Glomerular endothelial cell (primary cell): ENCODE measurements at regions not wholly inside any gene's neighbourhood (a gene's known extent, or its start where the extent isn't known, plus 50 kb on each side); places are given as distances from the start of the nearest gene placed in this dataset.

ENCODE experiments used
- DNase-seq: peaks from one replicate; pipeline ENCODE4 v3.0.0-alpha.2; 2011; ENCODE audit warnings: low read depth, low spot score; ENCODE audit errors: extremely low read depth

- peak; percentile 60 for DNase-seq
Observed at GRCh38 chr14:51442513-51443175, 202.6 kb downstream of the TMX1 start.

DNA sequence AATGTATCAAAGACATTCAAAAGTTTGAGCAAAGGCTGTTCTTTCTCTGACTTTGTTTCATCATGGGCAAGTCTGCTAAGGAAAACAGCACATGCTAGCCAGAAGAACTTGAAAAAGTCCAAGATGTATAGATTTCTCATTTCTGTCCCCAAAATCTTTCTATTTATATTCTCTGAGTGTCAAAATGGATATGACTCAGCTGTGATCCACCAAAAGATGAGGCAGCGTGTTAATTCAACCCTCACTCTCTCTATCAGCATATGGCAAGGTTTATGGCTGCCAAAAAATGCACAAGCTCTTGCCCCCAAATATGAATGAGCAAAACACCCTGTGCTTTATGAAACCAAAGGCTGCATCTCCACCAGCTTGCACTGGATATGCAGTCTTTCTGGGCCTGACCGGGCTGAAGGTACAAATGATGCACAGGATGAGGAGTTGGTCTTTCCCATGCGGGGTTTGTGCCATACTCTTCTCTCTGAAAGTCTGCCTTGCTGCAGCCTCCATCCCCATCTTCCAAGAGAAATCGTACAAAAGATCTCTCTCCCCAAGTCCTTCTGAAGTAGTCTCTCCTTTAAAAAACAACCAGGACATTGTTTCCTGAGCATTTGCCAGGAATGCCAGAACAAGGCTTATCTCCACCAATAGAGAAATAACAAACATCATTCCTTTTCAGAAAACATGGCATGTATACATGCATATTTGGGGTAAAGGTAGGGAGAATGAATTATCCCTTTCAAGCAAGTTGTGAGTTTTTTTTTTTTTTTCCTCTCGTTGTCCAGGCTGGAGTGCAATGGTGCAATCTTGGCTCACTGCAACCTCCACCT, 203.4 kb downstream of the TMX1 start:
- no peak for DNase-seq

GRCh38 chr14:51444353-51445000, 204.4 kb downstream of the TMX1 start:
- no peak for DNase-seq

- no peak for DNase-seq
Observed at GRCh38 chr14:51445001-51445390, 204.9 kb downstream of the TMX1 start.

DNA sequence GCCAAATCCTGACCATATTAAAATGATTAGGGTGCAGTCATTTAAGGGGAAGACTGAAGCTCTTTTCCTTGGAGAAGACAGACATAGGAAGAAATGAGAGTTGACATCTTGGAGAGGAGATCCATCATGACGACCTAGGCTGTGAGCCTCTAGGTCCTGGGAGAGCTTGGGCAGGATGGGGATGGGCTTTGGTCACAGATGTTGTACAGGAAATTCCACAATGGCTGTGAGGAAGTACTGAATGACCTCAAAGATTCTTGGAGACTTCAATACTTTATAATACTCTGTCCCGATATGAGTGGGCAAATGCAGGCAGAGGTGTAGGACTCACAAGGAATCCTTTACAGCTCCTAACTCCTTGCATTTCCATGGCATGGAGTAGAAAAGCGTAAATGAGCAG, 204.9 kb upstream of the FRMD6 start:
- DNase-seq: no peak

GRCh38 chr14:51447411-51447810, 204.3 kb upstream of the FRMD6 start:
- DNase-seq: no peak

DNA sequence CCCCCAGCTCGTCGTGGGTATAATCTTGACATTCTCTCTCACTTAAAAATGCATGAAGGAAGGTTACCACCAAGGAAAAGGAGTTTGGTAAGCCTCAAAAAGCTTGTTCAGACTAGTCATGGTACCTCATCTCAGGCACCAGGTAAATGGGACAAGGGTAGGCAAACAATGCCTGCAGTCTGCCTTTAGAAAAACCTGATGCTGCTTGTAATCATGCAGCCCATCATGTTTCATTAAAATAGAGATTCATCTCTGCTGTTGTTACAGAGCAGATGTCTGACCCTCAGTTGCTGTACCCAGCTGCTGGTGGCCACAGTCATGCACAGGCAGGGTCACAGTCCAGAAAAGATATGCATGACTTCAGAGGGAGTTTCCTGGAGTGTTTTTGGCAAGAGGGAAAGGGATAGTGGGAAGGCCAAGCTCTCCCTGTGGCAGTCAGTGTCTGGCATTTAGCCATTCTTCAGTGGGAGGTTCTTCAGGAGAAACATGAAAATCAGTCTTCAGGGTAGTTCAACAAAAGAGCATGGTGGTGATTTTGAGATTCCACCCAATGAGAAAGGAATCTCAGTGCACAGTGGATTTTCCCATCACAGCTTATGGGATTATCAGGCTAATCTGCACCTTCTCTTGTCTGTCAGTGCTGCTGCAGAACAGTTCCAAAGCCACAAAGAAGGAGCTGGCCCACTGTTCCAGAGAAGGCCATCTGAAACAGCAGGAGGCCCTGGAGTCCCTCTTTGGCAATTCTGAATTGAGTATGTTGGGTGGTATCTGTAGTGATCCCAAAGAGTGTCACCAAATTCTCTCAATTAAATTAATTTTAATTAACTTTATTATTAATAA, 202.7 kb upstream of the FRMD6 start:
- no peak for DNase-seq

GRCh38 chr14:51449681-51450080, 202.0 kb upstream of the FRMD6 start:
- no peak for DNase-seq

DNA sequence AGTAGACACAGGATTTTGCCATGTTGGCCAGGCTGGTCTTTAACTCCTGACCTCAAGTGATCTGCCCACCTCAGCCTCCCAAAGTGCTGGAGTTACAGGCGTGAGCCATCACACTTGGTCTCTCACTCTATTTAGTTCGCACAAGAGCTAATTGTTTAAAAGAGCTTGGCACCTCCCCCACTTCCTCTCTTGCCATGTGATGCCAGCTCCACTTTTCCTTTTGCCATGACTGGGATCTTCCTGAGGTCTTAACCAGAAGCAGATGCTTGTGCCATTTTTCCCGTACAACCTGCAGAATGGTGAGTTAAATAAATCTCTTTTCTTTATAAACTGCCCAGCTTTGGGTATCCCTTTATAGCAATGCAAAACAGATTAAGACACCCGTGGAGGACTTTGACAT, 200.1 kb upstream of the FRMD6 start:
- no peak for DNase-seq

GRCh38 chr14:51453869-51454268, 197.8 kb upstream of the FRMD6 start:
- no peak for DNase-seq

DNA sequence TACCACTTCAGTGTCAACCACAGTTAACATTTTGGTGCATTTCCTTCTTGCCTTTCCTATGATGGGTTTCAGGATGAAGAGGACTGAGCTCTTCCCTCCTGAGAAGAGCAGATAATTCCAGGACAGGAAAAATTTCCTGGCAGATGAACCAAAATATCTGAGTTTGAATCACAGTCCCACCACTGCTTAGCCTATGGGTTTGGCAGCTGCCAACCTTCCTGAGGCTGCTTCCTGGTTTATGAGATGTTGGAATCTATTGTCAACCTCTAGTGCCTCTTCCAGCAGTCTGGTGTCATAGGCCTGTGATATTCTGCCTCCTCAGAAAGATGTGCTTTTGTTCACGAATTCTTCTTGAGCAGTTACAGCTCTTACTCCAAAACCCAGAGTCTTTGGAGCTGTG, 197.4 kb upstream of the FRMD6 start:
- DNase-seq: no peak

GRCh38 chr14:51455041-51455835, 196.5 kb upstream of the FRMD6 start:
- no peak for DNase-seq

DNA sequence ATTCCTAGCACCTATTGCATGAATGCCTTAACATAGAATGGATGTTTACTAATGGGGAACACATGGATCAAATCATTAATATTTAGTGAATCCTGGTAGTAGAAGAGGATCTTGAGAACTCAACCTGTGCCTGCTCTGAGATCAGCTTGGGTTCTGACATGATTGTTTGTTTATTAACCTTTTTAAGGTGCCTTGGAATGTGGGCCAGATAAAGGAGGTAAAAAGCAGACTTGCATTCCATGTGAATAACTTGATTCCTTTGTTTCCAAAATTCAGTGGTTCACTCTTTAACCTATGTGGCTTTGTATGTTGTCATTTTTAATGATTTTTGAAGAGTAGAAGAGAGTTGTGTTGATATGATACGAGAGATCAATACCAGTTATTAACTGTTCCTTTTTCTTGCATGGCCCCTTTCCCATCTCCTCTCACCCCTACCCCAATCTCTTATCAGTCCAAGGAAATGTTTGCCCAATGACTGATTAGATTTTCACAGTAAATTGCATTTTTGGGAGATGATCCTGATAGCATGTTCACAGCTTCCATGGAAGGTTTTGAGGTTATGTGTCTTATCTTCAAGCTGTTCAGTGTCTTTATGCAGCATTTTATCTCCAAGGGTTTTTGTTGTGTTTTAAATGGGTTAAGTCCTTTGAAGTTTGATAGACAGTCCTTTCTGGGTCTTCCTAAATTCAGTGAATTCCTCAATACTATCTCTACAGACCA, 193.7 kb upstream of the FRMD6 start:
- DNase-seq: no peak

DNA sequence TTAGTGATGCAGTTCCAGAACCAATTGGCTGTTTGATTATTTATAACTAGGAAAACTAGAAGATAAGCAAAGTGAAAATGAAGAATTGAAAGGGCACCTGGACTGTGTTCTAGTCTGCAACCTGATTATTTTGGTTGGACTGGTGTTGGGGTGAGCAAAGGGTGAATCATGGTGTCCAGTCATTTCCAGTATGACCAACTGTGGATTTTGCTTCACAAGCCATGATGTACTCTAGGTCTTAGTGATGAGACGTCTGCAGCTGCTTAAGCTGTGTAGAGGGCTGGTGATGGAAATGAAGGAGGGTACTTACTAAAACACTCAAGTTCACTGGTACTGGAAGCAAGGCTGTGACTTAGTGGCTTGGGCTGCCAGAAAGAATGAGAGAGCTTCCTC, 193.2 kb upstream of the FRMD6 start:
- no peak for DNase-seq

DNA sequence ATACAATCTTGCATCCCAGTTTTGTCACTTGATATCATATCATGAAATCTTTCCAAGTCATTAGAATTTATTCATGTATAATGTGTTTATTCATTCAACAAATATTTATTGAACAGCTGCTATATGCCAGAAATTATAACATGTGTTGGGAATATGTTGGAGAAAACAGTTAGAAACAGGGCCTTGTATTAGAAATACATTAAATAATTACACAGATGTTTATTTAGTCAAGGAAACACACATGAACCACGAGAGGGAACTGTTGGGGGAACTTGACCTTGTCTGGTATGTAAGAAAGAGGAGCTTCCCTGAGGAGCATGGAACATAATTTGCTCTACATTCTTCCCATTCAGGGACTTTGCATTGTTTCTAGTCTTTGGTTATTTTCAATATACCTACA, 191.7 kb upstream of the FRMD6 start:
- DNase-seq: no peak

GRCh38 chr14:51462182-51462581, 189.5 kb upstream of the FRMD6 start:
- DNase-seq: no peak

- DNase-seq: no peak
Observed at GRCh38 chr14:51462706-51463105, 189.0 kb upstream of the FRMD6 start.

GRCh38 chr14:51463461-51463860, 188.2 kb upstream of the FRMD6 start:
- no peak for DNase-seq

DNA sequence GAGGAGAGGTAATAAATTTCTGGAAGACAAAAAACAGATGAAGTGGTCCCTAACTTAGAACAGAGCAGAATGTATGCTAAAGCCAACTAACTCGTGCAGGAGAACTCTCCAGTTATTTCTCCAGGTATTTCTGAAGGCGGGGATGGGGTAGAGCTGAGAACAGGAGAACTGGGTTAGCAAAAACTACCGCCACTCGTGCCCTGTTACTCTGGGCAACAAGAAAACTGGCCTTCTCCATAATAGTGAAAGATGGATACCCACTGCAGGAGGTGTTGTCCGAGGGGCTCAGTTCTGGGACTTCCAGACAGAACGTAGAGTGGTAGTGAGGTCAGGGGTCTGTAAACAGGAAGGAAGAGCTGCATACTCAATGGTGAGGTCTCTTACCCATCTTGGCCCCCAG, 187.3 kb upstream of the FRMD6 start:
- DNase-seq: no peak

- no peak for DNase-seq
Observed at GRCh38 chr14:51465486-51465885, 186.2 kb upstream of the FRMD6 start.
